K562 (cell line): ENCODE measurements at regions not wholly inside any gene's neighbourhood (a gene's known extent, or its start where the extent isn't known, plus 50 kb on each side); places are given as distances from the start of the nearest gene placed in this dataset.

Source experiments
- ARID3A ChIP-seq: IDR thresholded peaks from 2 replicates; pipeline ENCODE4 v1.6.1; 2012; ENCODE audit warnings: low read depth, low read length, improper control_type of control experiment, borderline replicate concordance
- CSDE1 ChIP-seq, 2 experiments: fragments of 450-650 bp; IDR thresholded peaks; 2 replicates each; pipeline ENCODE4 v1.6.1; 2016; ENCODE audit warnings: mild to moderate bottlenecking in 1 of 2
- KHSRP ChIP-seq: fragments of 450-650 bp; IDR thresholded peaks from 2 replicates; pipeline ENCODE4 v1.6.1; 2017
- MAX ChIP-seq: sonication (generic); formaldehyde crosslinking; IDR thresholded peaks from 2 replicates; pipeline ENCODE4 v1.9.0; 2022; ENCODE audit warnings: mild to moderate bottlenecking, missing genetic modification reagents
- NFIC ChIP-seq: fragments of 450-650 bp; IDR thresholded peaks from 2 replicates; pipeline ENCODE4 v1.6.1; 2017; ENCODE audit warnings: mild to moderate bottlenecking, inconsistent platforms
- PCBP1 ChIP-seq: fragments of 200-400 bp; formaldehyde crosslinking; IDR thresholded peaks from 2 replicates; pipeline ENCODE4 v1.6.1; 2018; ENCODE audit warnings: mild to moderate bottlenecking, low read depth, low read length; ENCODE audit not compliant: poor library complexity, severe bottlenecking
- POLR2A ChIP-seq: fragments of 450-650 bp; conservative IDR thresholded peaks from 2 replicates; pipeline ENCODE4 v1.6.1; 2016
- PYGO2 ChIP-seq: fragments of 450-650 bp; IDR thresholded peaks from 2 replicates; pipeline ENCODE4 v1.6.1; 2016; ENCODE audit warnings: mild to moderate bottlenecking, missing genetic modification characterization, moderate library complexity, missing compliant biosample characterization
- RB1 ChIP-seq: fragments of 450-650 bp; IDR thresholded peaks from 2 replicates; pipeline ENCODE4 v1.6.1; 2017; ENCODE audit warnings: low read depth, mild to moderate bottlenecking
- ZC3H8 ChIP-seq: fragments of 450-650 bp; IDR thresholded peaks from 2 replicates; pipeline ENCODE4 v1.6.1; 2017
- ZNF140 ChIP-seq: fragments of 250-450 bp; sonication (Bioruptor Pico); IDR thresholded peaks from 2 replicates; pipeline ENCODE4 v1.8.0; 2021; ENCODE audit warnings: moderate library complexity, mild to moderate bottlenecking, inconsistent platforms
- TF ChIP-seq, protein P1 (sequence below), 3 experiments: IDR thresholded peaks in 2 of 3; conservative IDR thresholded peaks in 1 of 3; 2 replicates each; pipeline ENCODE4 v1.5.1; 2011 to 2012; ENCODE audit warnings: low read length in 3 of 3, mild to moderate bottlenecking in 3 of 3, control low read depth in 2 of 3, improper control_type of control experiment in 1 of 3, inconsistent platforms in 1 of 3, low read depth in 1 of 3, mixed read lengths in 1 of 3, moderate library complexity in 1 of 3; ENCODE audit not compliant: insufficient read depth in 2 of 3

- no peak for TF ChIP-seq NFIC
- no peak for TF ChIP-seq ZC3H8
- TF ChIP-seq ARID3A = no peak
- TF ChIP-seq PCBP1 = no peak
- TF ChIP-seq ZNF140 (CRISPR knock-in tag) = no peak
- TF ChIP-seq PYGO2 (tag) = no peak
- TF ChIP-seq, protein P1, sequence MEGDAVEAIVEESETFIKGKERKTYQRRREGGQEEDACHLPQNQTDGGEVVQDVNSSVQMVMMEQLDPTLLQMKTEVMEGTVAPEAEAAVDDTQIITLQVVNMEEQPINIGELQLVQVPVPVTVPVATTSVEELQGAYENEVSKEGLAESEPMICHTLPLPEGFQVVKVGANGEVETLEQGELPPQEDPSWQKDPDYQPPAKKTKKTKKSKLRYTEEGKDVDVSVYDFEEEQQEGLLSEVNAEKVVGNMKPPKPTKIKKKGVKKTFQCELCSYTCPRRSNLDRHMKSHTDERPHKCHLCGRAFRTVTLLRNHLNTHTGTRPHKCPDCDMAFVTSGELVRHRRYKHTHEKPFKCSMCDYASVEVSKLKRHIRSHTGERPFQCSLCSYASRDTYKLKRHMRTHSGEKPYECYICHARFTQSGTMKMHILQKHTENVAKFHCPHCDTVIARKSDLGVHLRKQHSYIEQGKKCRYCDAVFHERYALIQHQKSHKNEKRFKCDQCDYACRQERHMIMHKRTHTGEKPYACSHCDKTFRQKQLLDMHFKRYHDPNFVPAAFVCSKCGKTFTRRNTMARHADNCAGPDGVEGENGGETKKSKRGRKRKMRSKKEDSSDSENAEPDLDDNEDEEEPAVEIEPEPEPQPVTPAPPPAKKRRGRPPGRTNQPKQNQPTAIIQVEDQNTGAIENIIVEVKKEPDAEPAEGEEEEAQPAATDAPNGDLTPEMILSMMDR (IDR thresholded peaks at IDR 0.05 in 2 of 3, conservative IDR thresholded peaks at IDR 0.05 in 1 of 3; ENCODE audit: insufficient read depth in 2 of 3, low read depth in 1 of 3, low read length in 3 of 3) = no peak
- TF ChIP-seq MAX = no peak
- no peak for TF ChIP-seq POLR2A
- no peak for TF ChIP-seq CSDE1 (IDR thresholded peaks at IDR 0.05)
- no peak for TF ChIP-seq RB1
- no peak for TF ChIP-seq KHSRP
Measured at GRCh38 chr10:36325815-36326214, 683.7 kb upstream of the FZD8 start.
